ENCODE measurements at regions not wholly inside any gene's neighbourhood (a gene's known extent, or its start where the extent isn't known, plus 50 kb on each side); places are given as distances from the start of the nearest gene placed in this dataset.

GRCh38 chr3:66602691-66603090 is 101.9 kb upstream of the LRIG1 start:
- TF ChIP-seq POLR2AphosphoS5 (IDR thresholded peaks at IDR 0.05; ENCODE audit: low read depth, low read length) (no peak), POLR2A (IDR thresholded peaks at IDR 0.05; ENCODE audit: low read depth, low read length) (no peak), PAX5 (IDR thresholded peaks at IDR 0.05; ENCODE audit: insufficient read depth, low read length, severe bottlenecking) (no peak), POU2F2 (IDR thresholded peaks at IDR 0.05; ENCODE audit: low read depth, low read length) (no peak), TAF1 (IDR thresholded peaks at IDR 0.05; ENCODE audit: low read depth, low read length) (no peak), SPI1 (IDR thresholded peaks at IDR 0.05; ENCODE audit: low read depth, low read length) (no peak)
